ENCODE measurements at regions not wholly inside any gene's neighbourhood (a gene's known extent, or its start where the extent isn't known, plus 50 kb on each side); places are given as distances from the start of the nearest gene placed in this dataset.

- H3K4me3 ChIP-seq (ENCODE audit: low read depth, low read length): no peak overlapping the region
- no peak for TF ChIP-seq CTCF (conservative IDR thresholded peaks at IDR 0.05; ENCODE audit: low read depth, low read length)
- peak; percentile 2 for DNase-seq (ENCODE audit: low read depth)
These were observed 220.6 kb downstream of the GUCY2F start for GRCh38 chrX:109261279-109261678.

- no peak overlapping the region for H3K4me3 ChIP-seq (ENCODE audit: low read depth, low read length)
- DNase-seq (ENCODE audit: low read depth): no peak
- no peak for TF ChIP-seq CTCF (conservative IDR thresholded peaks at IDR 0.05; ENCODE audit: low read depth, low read length)
These were observed 229.1 kb downstream of the GUCY2F start for GRCh38 chrX:109252789-109253188.

GRCh38 chrX:109218761-109219160, 263.1 kb downstream of the GUCY2F start:
- TF ChIP-seq CTCF (conservative IDR thresholded peaks at IDR 0.05; ENCODE audit: low read depth, low read length): no peak
- H3K4me3 ChIP-seq (ENCODE audit: low read depth, low read length): no peak overlapping the region
- DNase-seq (ENCODE audit: low read depth): no peak

- no peak overlapping the region for H3K4me3 ChIP-seq (ENCODE audit: low read depth, low read length)
- peak; percentile 52 for DNase-seq (ENCODE audit: low read depth)
- TF ChIP-seq CTCF (conservative IDR thresholded peaks at IDR 0.05; ENCODE audit: low read depth, low read length): no peak
These were observed 282.2 kb downstream of the GUCY2F start for GRCh38 chrX:109199726-109200125.

- no peak for DNase-seq (ENCODE audit: low read depth)
- TF ChIP-seq CTCF (conservative IDR thresholded peaks at IDR 0.05; ENCODE audit: low read depth, low read length): no peak
- no peak overlapping the region for H3K4me3 ChIP-seq (ENCODE audit: low read depth, low read length)
These were observed 291.3 kb downstream of the GUCY2F start for GRCh38 chrX:109190542-109190941.

- no peak overlapping the region for H3K4me3 ChIP-seq (ENCODE audit: low read depth, low read length)
- TF ChIP-seq CTCF (conservative IDR thresholded peaks at IDR 0.05; ENCODE audit: low read depth, low read length): no peak
- no peak for DNase-seq (ENCODE audit: low read depth)
These were observed 294.3 kb downstream of the GUCY2F start for GRCh38 chrX:109187473-109188168.

- H3K4me3 ChIP-seq (ENCODE audit: low read depth, low read length): no peak overlapping the region
- no peak for TF ChIP-seq CTCF (conservative IDR thresholded peaks at IDR 0.05; ENCODE audit: low read depth, low read length)
- DNase-seq (ENCODE audit: low read depth): no peak
These were observed 294.9 kb downstream of the GUCY2F start for GRCh38 chrX:109186939-109187338.
